IMR-90 (cell line): ENCODE measurements at regions not wholly inside any gene's neighbourhood (a gene's known extent, or its start where the extent isn't known, plus 50 kb on each side); places are given as distances from the start of the nearest gene placed in this dataset.
"Not testable (repeated sequence)": the region's sequence is repeated elsewhere in the genome, so short reads cannot be mapped to it uniquely, and the experiment has no call there.

Experiments used
- BHLHE40 ChIP-seq: fragments of 150-350 bp; IDR thresholded peaks from 2 replicates; pipeline ENCODE4 v1.6.1; 2016; ENCODE audit warnings: mild to moderate bottlenecking, low read depth, low read length
- CTCF ChIP-seq: conservative IDR thresholded peaks from 2 replicates; pipeline ENCODE4 v1.5.1; 2012; ENCODE audit warnings: mild to moderate bottlenecking, low read depth, low read length, improper control_type of control experiment
- ELK1 ChIP-seq: fragments of 150-350 bp; IDR thresholded peaks from 2 replicates; pipeline ENCODE4 v1.6.1; 2016; ENCODE audit warnings: low read depth, mild to moderate bottlenecking, low read length, moderate library complexity, borderline replicate concordance
- FOS ChIP-seq: fragments of 150-350 bp; IDR thresholded peaks from 2 replicates; pipeline ENCODE4 v1.6.1; 2016; ENCODE audit warnings: low read depth, low read length
- MAZ ChIP-seq: IDR thresholded peaks from 2 replicates; pipeline ENCODE4 v1.6.1; 2012; ENCODE audit warnings: low read depth, mild to moderate bottlenecking, low read length, improper control_type of control experiment, moderate library complexity, borderline replicate concordance
- POLR2A ChIP-seq: IDR thresholded peaks from 2 replicates; pipeline ENCODE4 v1.6.1; 2012; ENCODE audit warnings: mild to moderate bottlenecking, low read depth, low read length
- RAD21 ChIP-seq: IDR thresholded peaks from 2 replicates; pipeline ENCODE4 v1.6.1; 2012; ENCODE audit warnings: low read length, improper control_type of control experiment
- RCOR1 ChIP-seq: IDR thresholded peaks from 2 replicates; pipeline ENCODE4 v1.6.1; 2012; ENCODE audit warnings: mild to moderate bottlenecking, low read length, improper control_type of control experiment; ENCODE audit not compliant: insufficient replicate concordance
- SMC3 ChIP-seq: fragments of 150-350 bp; IDR thresholded peaks from 2 replicates; pipeline ENCODE4 v1.6.1; 2016; ENCODE audit warnings: low read depth, mild to moderate bottlenecking, antibody characterized with exemption, low read length, moderate library complexity

- not testable (repeated sequence) for TF ChIP-seq BHLHE40, CTCF, RCOR1, POLR2A, MAZ, ELK1, FOS, RAD21, SMC3
Measured at GRCh38 chrX:541006-541405, 89.6 kb upstream of the SHOX start.
